CD4-positive, alpha-beta memory T cell (primary cell): ENCODE measurements at regions not wholly inside any gene's neighbourhood (a gene's known extent, or its start where the extent isn't known, plus 50 kb on each side); places are given as distances from the start of the nearest gene placed in this dataset.
"Not testable (repeated sequence)": the region's sequence is repeated elsewhere in the genome, so short reads cannot be mapped to it uniquely, and the experiment has no call there.

Experiments
- CTCF ChIA-PET: fragments of 350-600 bp; sonication (Branson Sonifier 250); formaldehyde crosslinking; loops from one replicate; lab custom pipeline; 2021; ENCODE audit warnings: inconsistent platforms; ENCODE audit not compliant: partially characterized antibody; lab: Charles Lee
- POLR2A ChIA-PET: fragments of 350-600 bp; sonication (Branson Sonifier 250); formaldehyde crosslinking; loops from one replicate; lab custom pipeline; 2021; ENCODE audit not compliant: partially characterized antibody; lab: Charles Lee
- DNase-seq, 5 donors: peaks; one replicate each; pipeline versions ENCODE4 v3.0.0 to v3.0.0-alpha.2; 2020 to 2022; ENCODE audit warnings: mixed read lengths in 1 of 5
- H3K27ac ChIP-seq: one replicate; pipeline ENCODE4 v1.7.0; 2013; ENCODE audit warnings: low read depth, low read length
- H3K27me3 ChIP-seq: 2 replicates; pipeline ENCODE4 v1.7.0; 2013; ENCODE audit warnings: mild to moderate bottlenecking, low read length, moderate library complexity; ENCODE audit not compliant: insufficient read depth
- H3K36me3 ChIP-seq: 2 replicates; pipeline ENCODE4 v1.7.0; 2013; ENCODE audit warnings: mild to moderate bottlenecking, low read length, moderate library complexity; ENCODE audit not compliant: insufficient read depth
- H3K4me1 ChIP-seq: 2 replicates; pipeline ENCODE4 v1.7.0; 2013; ENCODE audit warnings: mild to moderate bottlenecking, low read length, moderate library complexity; ENCODE audit not compliant: insufficient read depth
- H3K4me3 ChIP-seq, 2 donors: one replicate each; pipeline ENCODE4 v1.7.0; 2013; ENCODE audit warnings: low read length in 2 of 2, mild to moderate bottlenecking in 1 of 2
- H3K9me3 ChIP-seq, 2 donors: one replicate each; pipeline ENCODE4 v1.7.0; 2013; ENCODE audit warnings: low read length in 2 of 2, control low read depth in 1 of 2; ENCODE audit not compliant: control insufficient read depth in 1 of 2
- H3K27ac Mint-ChIP-seq, 7 donors: one replicate each; pipeline ENCODE4 v1.8.0; 2020 to 2021; ENCODE audit warnings: mixed read lengths in 7 of 7, mild to moderate bottlenecking in 6 of 7, inconsistent platforms in 3 of 7, moderate library complexity in 3 of 7
- H3K27me3 Mint-ChIP-seq, 2 donors: one replicate each; pipeline ENCODE4 v1.8.0; 2020 to 2021; ENCODE audit warnings: mixed read lengths in 2 of 2
- H3K36me3 Mint-ChIP-seq, 2 donors: one replicate each; pipeline ENCODE4 v1.8.0; 2020 to 2021; ENCODE audit warnings: mixed read lengths in 2 of 2, inconsistent platforms in 1 of 2, mild to moderate bottlenecking in 1 of 2
- H3K4me1 Mint-ChIP-seq, 4 donors: one replicate each; pipeline ENCODE4 v1.8.0; 2020 to 2021; ENCODE audit warnings: mixed read lengths in 4 of 4, mild to moderate bottlenecking in 1 of 4
- H3K4me3 Mint-ChIP-seq, 8 donors: one replicate each; pipeline ENCODE4 v1.8.0; 2020 to 2021; ENCODE audit warnings: mixed read lengths in 8 of 8, mild to moderate bottlenecking in 7 of 8, moderate library complexity in 6 of 8, inconsistent platforms in 3 of 8
- H3K9me3 Mint-ChIP-seq, 8 donors: one replicate each; pipeline ENCODE4 v1.8.0; 2020 to 2021; ENCODE audit warnings: mixed read lengths in 8 of 8, mild to moderate bottlenecking in 5 of 8, inconsistent platforms in 3 of 8, moderate library complexity in 1 of 8
- intact Hi-C: fragments of 100-400 bp; cut with micrococcal nuclease; formaldehyde crosslinking; loops from one replicate; pipeline ENCODE4 v1.15.1; 2023

DNA sequence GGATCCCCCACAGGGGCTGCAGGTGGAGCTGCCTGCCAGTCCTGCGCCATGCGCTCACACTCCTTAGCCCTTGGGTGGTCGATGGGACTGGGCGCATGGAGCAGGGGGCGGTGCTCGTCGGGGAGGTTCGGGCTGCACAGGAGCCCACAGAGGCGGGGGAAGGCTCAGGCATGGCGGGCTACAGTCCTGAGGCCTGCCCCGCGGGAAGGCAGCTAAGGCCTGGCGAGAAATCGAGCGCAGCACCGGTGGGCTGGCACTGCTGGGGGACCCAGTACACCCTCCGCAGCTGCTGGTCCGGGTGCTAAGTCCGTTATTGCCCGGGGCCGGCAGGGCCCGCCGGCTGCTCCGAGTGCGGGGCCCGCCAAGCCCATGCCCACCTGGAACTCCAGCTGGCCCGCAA lies 701.8 kb upstream of the CHRM3 start:
- not testable (repeated sequence) for H3K36me3 Mint-ChIP-seq, H3K4me3 Mint-ChIP-seq

DNA sequence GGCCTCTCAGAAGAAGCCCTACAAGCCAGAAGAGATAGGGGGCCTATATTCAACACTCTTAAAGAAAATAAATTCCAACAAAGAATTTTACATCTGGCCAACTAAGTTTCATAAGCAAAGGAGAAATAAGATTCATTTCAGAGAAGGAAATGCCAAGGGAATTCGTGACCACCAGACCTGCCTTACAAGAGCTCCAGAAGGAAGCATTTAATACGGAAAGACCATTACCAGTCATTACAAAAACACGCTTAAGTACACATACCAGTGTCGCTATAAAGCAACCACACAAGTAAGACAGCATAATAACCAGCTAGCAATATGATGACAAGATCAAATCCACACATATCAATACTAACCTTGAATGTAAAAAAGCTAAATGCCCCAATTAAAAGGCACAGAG lies 704.9 kb upstream of the CHRM3 start:
- intact Hi-C loops: no loop called here
- POLR2A ChIA-PET: no interaction called here

More for the DNA sequence above, 701.8 kb upstream of the CHRM3 start:
- H3K36me3 ChIP-seq, DNase-seq, H3K27ac ChIP-seq, H3K4me3 ChIP-seq, POLR2A ChIA-PET, H3K27me3 ChIP-seq, H3K27me3 Mint-ChIP-seq, H3K4me1 Mint-ChIP-seq, intact Hi-C loops, H3K27ac Mint-ChIP-seq, CTCF ChIA-PET, H3K9me3 ChIP-seq, H3K4me1 ChIP-seq: not testable (repeated sequence)
- H3K9me3 Mint-ChIP-seq: peaks cover 0 to 37% (median 14%) of the 10 kb centered on the region in 8 donors

DNA sequence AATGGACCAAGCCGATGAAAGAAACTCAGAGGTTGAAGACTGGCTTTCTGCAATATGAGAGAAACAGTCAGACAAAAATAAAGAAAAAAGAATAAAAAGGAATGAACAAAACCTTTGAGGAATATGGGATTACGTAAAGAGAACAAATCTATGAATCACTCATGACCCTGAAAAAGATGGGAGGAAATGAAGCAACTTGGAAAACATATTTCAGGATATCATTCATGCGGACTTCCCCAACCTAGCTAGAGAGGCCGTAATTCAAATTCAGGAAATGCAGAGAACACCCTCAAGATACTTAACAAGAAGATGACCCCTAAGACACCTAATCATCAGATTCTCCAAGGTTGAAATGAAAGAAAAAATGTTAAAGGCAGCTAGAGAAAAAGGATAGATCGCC lies 705.3 kb upstream of the CHRM3 start:
- intact Hi-C loops: no loop called here
- no peaks in the 10 kb centered on the region for H3K36me3 ChIP-seq
- no peaks in the 10 kb centered on the region for H3K4me1 ChIP-seq
- H3K27me3 ChIP-seq: no peaks in the 10 kb centered on the region
- POLR2A ChIA-PET: no interaction called here
- no peaks in the 10 kb centered on the region for H3K36me3 Mint-ChIP-seq
- no peaks in the 10 kb centered on the region for H3K27me3 Mint-ChIP-seq
- H3K4me1 Mint-ChIP-seq: no peaks in the 10 kb centered on the region
- H3K27ac ChIP-seq: no peak overlapping the region
- no peaks in the 10 kb centered on the region for H3K9me3 ChIP-seq
- H3K9me3 Mint-ChIP-seq: peaks cover 0 to 37% (median 11%) of the 10 kb centered on the region in 8 donors
- CTCF ChIA-PET: no interaction called here
- H3K4me3 Mint-ChIP-seq: no peak overlapping the region
- H3K27ac Mint-ChIP-seq: no peak overlapping the region
- DNase-seq: no peak
- no peak overlapping the region for H3K4me3 ChIP-seq

More for the DNA sequence above, 704.9 kb upstream of the CHRM3 start:
- Mint-ChIP-seq H3K9me3 (peaks cover 0 to 37% (median 11%) of the 10 kb centered on the region in 8 donors), H3K27me3 (no peaks in the 10 kb centered on the region), H3K36me3 (no peaks in the 10 kb centered on the region), H3K27ac (no peak overlapping the region), H3K4me3 (no peak overlapping the region), H3K4me1 (no peaks in the 10 kb centered on the region)
- CTCF ChIA-PET: no interaction called here
- DNase-seq: no peak
- Histone ChIP-seq H3K4me3 (no peak overlapping the region), H3K36me3 (no peaks in the 10 kb centered on the region), H3K9me3 (no peaks in the 10 kb centered on the region), H3K4me1 (no peaks in the 10 kb centered on the region), H3K27me3 (no peaks in the 10 kb centered on the region), H3K27ac (no peak overlapping the region)

DNA sequence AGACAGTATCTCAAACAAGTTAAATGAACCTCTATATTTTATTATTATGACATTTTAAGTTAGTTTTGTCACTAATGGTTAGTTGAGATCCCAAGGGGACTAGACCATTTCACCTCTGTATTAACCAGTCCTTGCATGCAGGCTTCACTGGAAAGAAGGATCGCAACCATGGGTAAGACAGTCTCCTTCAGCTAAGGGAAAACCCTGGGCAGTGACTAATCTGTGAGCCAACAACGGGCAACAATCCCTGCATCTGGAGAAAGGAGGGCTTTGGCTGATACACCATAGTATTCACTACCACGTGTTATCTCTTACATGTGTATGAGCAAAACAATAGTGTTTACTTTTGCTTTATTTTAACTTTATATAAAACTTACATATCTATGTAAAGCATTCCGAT lies 708.8 kb upstream of the CHRM3 start:
- no peaks in the 10 kb centered on the region for H3K4me1 ChIP-seq
- CTCF ChIA-PET: no interaction called here

DNA sequence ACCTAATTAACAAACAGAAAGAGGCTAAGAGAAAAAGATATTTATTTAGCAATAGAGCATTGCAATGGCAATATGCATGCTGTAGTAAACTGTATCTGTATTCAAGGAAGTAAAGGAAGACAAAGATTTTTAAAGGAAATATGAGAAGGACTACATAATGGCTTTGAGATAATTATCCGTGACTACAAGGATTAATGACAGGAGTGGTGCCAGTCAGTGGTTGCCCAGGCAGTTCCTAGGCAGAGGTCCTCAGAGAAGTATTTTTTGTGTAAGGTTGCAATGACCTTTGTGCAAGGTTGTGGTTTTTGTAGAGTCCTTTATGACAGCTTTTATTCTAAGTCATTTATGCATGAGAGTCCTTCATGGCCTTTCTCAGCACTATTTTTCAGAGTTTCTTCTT lies 711.1 kb upstream of the CHRM3 start:
- H3K36me3 Mint-ChIP-seq: no peaks in the 10 kb centered on the region
- H3K9me3 ChIP-seq: no peaks in the 10 kb centered on the region
- ChIA-PET CTCF (no interaction called here), POLR2A (no interaction called here)
- H3K27ac ChIP-seq: no peak overlapping the region
- H3K36me3 ChIP-seq: no peaks in the 10 kb centered on the region
- H3K4me3 Mint-ChIP-seq: no peak overlapping the region
- peaks cover 0 to 6% (median under 1%) of the 10 kb centered on the region in 8 donors for H3K9me3 Mint-ChIP-seq
- no peaks in the 10 kb centered on the region for H3K27me3 Mint-ChIP-seq
- no peak overlapping the region for H3K27ac Mint-ChIP-seq
- no peaks in the 10 kb centered on the region for H3K4me1 ChIP-seq
- H3K4me1 Mint-ChIP-seq: no peaks in the 10 kb centered on the region
- intact Hi-C loops: no loop called here
- DNase-seq: no peak
- H3K4me3 ChIP-seq: no peak overlapping the region
- no peaks in the 10 kb centered on the region for H3K27me3 ChIP-seq

More for the DNA sequence above, 708.8 kb upstream of the CHRM3 start:
- Histone ChIP-seq H3K4me3 (no peak overlapping the region), H3K27ac (no peak overlapping the region), H3K27me3 (no peaks in the 10 kb centered on the region), H3K36me3 (no peaks in the 10 kb centered on the region), H3K9me3 (no peaks in the 10 kb centered on the region)
- H3K9me3 Mint-ChIP-seq: peaks cover 3 to 15% (median 6%) of the 10 kb centered on the region in 8 donors
- POLR2A ChIA-PET: no interaction called here
- H3K4me3 Mint-ChIP-seq: no peak overlapping the region
- intact Hi-C loops: no loop called here
- H3K36me3 Mint-ChIP-seq: no peaks in the 10 kb centered on the region
- DNase-seq: no peak
- no peaks in the 10 kb centered on the region for H3K4me1 Mint-ChIP-seq
- H3K27me3 Mint-ChIP-seq: no peaks in the 10 kb centered on the region
- H3K27ac Mint-ChIP-seq: no peak overlapping the region

DNA sequence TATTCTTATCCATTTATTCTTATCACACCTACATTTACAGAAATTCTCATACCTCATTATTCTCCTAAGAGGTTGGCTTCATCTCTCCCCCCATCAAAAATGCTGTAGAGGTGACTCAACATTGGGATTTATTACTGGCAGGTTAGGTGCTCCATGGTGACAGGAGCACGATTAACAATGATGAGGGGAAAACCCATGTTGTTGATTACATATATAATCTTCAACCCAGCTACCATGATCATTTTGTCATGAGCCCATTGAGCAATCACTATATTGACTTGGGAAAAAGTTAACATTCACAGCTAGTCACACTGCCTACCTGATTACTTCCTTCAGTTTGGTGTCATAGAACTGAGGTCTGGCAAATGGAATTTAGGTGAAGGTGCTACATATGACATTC lies 712.1 kb upstream of the CHRM3 start:
- H3K9me3 Mint-ChIP-seq: peaks cover 0 to 6% (median under 1%) of the 10 kb centered on the region in 8 donors

DNA sequence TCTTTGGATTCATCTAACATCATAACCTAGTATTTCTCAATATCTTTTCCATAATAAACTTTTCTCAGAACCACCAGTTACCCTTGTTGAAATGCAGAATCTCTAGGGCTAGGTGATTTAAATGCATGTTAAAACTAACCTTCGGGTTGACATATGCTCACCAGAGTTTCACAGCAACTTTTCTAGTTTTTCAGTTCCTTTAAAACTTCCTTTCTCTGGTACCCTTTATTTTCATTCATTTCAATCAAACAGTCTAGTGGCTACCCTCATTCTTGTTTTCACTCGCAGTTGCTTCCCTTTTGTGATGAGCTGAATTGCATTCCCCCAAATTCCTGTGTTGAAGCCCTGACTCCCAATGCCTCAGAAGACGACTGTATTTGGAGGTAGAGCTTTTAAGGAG lies 712.8 kb upstream of the CHRM3 start:
- intact Hi-C loops: no loop called here
- Mint-ChIP-seq H3K27ac (no peak overlapping the region), H3K4me1 (no peaks in the 10 kb centered on the region), H3K9me3 (peaks cover 0 to 6% (median under 1%) of the 10 kb centered on the region in 8 donors), H3K27me3 (no peaks in the 10 kb centered on the region), H3K4me3 (no peak overlapping the region), H3K36me3 (no peaks in the 10 kb centered on the region)
- no peak overlapping the region for H3K27ac ChIP-seq
- no peaks in the 10 kb centered on the region for H3K9me3 ChIP-seq
- no peaks in the 10 kb centered on the region for H3K27me3 ChIP-seq
- no peaks in the 10 kb centered on the region for H3K4me1 ChIP-seq
- no peak for DNase-seq
- H3K4me3 ChIP-seq: no peak overlapping the region
- ChIA-PET POLR2A (no interaction called here), CTCF (no interaction called here)
- no peaks in the 10 kb centered on the region for H3K36me3 ChIP-seq

More for the DNA sequence above, 712.1 kb upstream of the CHRM3 start:
- no peaks in the 10 kb centered on the region for H3K4me1 ChIP-seq
- no peak overlapping the region for H3K27ac ChIP-seq
- no peaks in the 10 kb centered on the region for H3K9me3 ChIP-seq
- H3K4me3 ChIP-seq: no peak overlapping the region
- CTCF ChIA-PET: no interaction called here
- H3K4me3 Mint-ChIP-seq: no peak overlapping the region
- no peaks in the 10 kb centered on the region for H3K27me3 ChIP-seq
- no peak for DNase-seq
- POLR2A ChIA-PET: no interaction called here
- H3K27ac Mint-ChIP-seq: no peak overlapping the region
- intact Hi-C loops: no loop called here
- H3K36me3 ChIP-seq: no peaks in the 10 kb centered on the region
- no peaks in the 10 kb centered on the region for H3K36me3 Mint-ChIP-seq
- no peaks in the 10 kb centered on the region for H3K27me3 Mint-ChIP-seq
- no peaks in the 10 kb centered on the region for H3K4me1 Mint-ChIP-seq

DNA sequence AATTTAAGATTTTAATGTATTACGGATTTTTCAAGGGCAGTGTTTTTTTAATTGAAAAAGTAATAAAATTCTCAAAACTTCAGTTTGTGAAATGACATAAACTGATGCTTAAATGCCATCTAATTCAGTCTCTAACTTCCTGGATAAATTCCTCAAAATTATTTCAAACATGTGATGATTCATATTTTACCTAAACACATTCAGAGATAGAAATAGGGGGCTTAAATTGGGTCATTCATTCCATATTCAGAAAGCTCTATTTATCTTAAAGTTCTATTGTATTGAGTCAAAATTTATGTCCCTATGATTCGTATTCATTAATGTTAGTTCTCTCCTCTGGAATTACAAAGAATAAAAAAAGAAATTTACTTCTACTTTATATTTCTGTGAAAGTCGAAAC lies 713.6 kb upstream of the CHRM3 start:
- no peaks in the 10 kb centered on the region for H3K4me1 Mint-ChIP-seq
- Histone ChIP-seq H3K4me3 (no peak overlapping the region), H3K27me3 (no peaks in the 10 kb centered on the region), H3K36me3 (no peaks in the 10 kb centered on the region), H3K27ac (no peak overlapping the region), H3K9me3 (no peaks in the 10 kb centered on the region), H3K4me1 (no peaks in the 10 kb centered on the region)
- H3K36me3 Mint-ChIP-seq: no peaks in the 10 kb centered on the region
- no peaks in the 10 kb centered on the region for H3K27me3 Mint-ChIP-seq
- POLR2A ChIA-PET: no interaction called here
- CTCF ChIA-PET: no interaction called here
- H3K4me3 Mint-ChIP-seq: no peak overlapping the region
- peaks cover 0 to 6% (median 2%) of the 10 kb centered on the region in 8 donors for H3K9me3 Mint-ChIP-seq
- DNase-seq: no peak
- intact Hi-C loops: no loop called here
- no peak overlapping the region for H3K27ac Mint-ChIP-seq
